ENCODE measurements at regions not wholly inside any gene's neighbourhood (a gene's known extent, or its start where the extent isn't known, plus 50 kb on each side); places are given as distances from the start of the nearest gene placed in this dataset.

DNA sequence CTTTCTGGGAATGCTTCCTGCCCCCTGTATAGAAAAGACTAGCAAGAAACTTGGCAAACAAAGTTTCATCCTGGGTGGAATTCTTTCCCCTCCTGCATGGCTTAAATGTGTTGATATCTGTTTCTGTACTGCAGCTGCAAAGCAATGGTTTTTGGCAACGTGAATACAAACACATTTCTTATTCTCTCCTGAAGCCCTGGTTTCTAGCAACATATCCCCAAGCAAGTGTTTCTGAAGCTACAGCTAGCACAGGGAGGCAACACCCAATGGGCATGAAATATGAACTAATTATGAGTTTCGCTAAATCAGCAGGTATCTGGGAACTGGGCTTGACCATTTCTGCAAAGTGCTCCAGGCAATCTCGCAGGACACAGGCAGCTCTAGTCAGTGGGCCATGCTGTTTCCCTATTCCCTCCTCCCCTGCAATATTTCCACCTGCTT, 392.3 kb upstream of the TMPO start:
- no peaks in the 10 kb centered on the region for H3K27me3 ChIP-seq (ENCODE audit: low read length)

GRCh38 chr12:98126637-98127335, 388.6 kb upstream of the TMPO start:
- no peak overlapping the region for H2AFZ ChIP-seq (ENCODE audit: low read depth, low read length, severe bottlenecking)
- H3K36me3 ChIP-seq (ENCODE audit: low read length) = no peaks in the 10 kb centered on the region

More for the DNA sequence above, 392.3 kb upstream of the TMPO start:
- H3K9ac ChIP-seq (ENCODE audit: low read length) = no peak overlapping the region
- no peak overlapping the region for H2AFZ ChIP-seq (ENCODE audit: low read depth, low read length, severe bottlenecking)
- H3F3A ChIP-seq (ENCODE audit: insufficient read depth) = no peaks in the 10 kb centered on the region
- H3K4me2 ChIP-seq (ENCODE audit: low read depth, low read length, poor library complexity, severe bottlenecking) = no peak overlapping the region
- no peak overlapping the region for H3K4me3 ChIP-seq (ENCODE audit: insufficient read depth, low read length, poor library complexity, severe bottlenecking)
- no peaks in the 10 kb centered on the region for H3K9me3 ChIP-seq (ENCODE audit: insufficient read depth, low read length)
- no peak overlapping the region for H3K27ac ChIP-seq (ENCODE audit: low read depth, low read length)
- no peaks in the 10 kb centered on the region for H4K20me1 ChIP-seq (ENCODE audit: low read depth, low read length)
- H3K9me2 ChIP-seq (replicated peaks; ENCODE audit: insufficient read depth, low read length) = no peaks in the 10 kb centered on the region
- H3K36me3 ChIP-seq (ENCODE audit: low read length) = no peaks in the 10 kb centered on the region
- no peak for TF ChIP-seq EZH2phosphoT487 (conservative IDR thresholded peaks at IDR 0.05; ENCODE audit: low read length)
- no peaks in the 10 kb centered on the region for H3K79me2 ChIP-seq (ENCODE audit: insufficient read depth, low read length)

GRCh38 chr12:98127336-98127679, 388.1 kb upstream of the TMPO start:
- Histone ChIP-seq H2AFZ (ENCODE audit: low read depth, low read length, severe bottlenecking) (no peak overlapping the region), H3K4me3 (ENCODE audit: insufficient read depth, low read length, poor library complexity, severe bottlenecking) (no peak overlapping the region), H3K4me2 (ENCODE audit: low read depth, low read length, poor library complexity, severe bottlenecking) (no peak overlapping the region), H3F3A (ENCODE audit: insufficient read depth) (no peaks in the 10 kb centered on the region), H3K9ac (ENCODE audit: low read length) (no peak overlapping the region), H3K9me2 (replicated peaks; ENCODE audit: insufficient read depth, low read length) (no peaks in the 10 kb centered on the region), H3K79me2 (ENCODE audit: insufficient read depth, low read length) (no peaks in the 10 kb centered on the region), H3K27me3 (ENCODE audit: low read length) (no peaks in the 10 kb centered on the region), H3K27ac (ENCODE audit: low read depth, low read length) (no peak overlapping the region), H3K36me3 (ENCODE audit: low read length) (no peaks in the 10 kb centered on the region), H4K20me1 (ENCODE audit: low read depth, low read length) (no peaks in the 10 kb centered on the region), H3K9me3 (ENCODE audit: insufficient read depth, low read length) (no peaks in the 10 kb centered on the region)
- TF ChIP-seq, protein P1, sequence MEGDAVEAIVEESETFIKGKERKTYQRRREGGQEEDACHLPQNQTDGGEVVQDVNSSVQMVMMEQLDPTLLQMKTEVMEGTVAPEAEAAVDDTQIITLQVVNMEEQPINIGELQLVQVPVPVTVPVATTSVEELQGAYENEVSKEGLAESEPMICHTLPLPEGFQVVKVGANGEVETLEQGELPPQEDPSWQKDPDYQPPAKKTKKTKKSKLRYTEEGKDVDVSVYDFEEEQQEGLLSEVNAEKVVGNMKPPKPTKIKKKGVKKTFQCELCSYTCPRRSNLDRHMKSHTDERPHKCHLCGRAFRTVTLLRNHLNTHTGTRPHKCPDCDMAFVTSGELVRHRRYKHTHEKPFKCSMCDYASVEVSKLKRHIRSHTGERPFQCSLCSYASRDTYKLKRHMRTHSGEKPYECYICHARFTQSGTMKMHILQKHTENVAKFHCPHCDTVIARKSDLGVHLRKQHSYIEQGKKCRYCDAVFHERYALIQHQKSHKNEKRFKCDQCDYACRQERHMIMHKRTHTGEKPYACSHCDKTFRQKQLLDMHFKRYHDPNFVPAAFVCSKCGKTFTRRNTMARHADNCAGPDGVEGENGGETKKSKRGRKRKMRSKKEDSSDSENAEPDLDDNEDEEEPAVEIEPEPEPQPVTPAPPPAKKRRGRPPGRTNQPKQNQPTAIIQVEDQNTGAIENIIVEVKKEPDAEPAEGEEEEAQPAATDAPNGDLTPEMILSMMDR (IDR thresholded peaks at IDR 0.05; ENCODE audit: insufficient read depth, low read length, poor library complexity, severe bottlenecking) = no peak
- TF ChIP-seq EZH2phosphoT487 (conservative IDR thresholded peaks at IDR 0.05; ENCODE audit: low read length) = no peak

More at GRCh38 chr12:98126637-98127335, 388.6 kb upstream of the TMPO start:
- H3K27me3 ChIP-seq (ENCODE audit: low read length) = no peaks in the 10 kb centered on the region
- TF ChIP-seq, protein P1 (IDR thresholded peaks at IDR 0.05; ENCODE audit: insufficient read depth, low read length, poor library complexity, severe bottlenecking) = no peak
- no peak for TF ChIP-seq EZH2phosphoT487 (conservative IDR thresholded peaks at IDR 0.05; ENCODE audit: low read length)
- no peak overlapping the region for H3K9ac ChIP-seq (ENCODE audit: low read length)
- H3F3A ChIP-seq (ENCODE audit: insufficient read depth) = no peaks in the 10 kb centered on the region
- H3K79me2 ChIP-seq (ENCODE audit: insufficient read depth, low read length) = no peaks in the 10 kb centered on the region
- no peaks in the 10 kb centered on the region for H3K9me2 ChIP-seq (replicated peaks; ENCODE audit: insufficient read depth, low read length)
- no peak overlapping the region for H3K27ac ChIP-seq (ENCODE audit: low read depth, low read length)
- H3K4me2 ChIP-seq (ENCODE audit: low read depth, low read length, poor library complexity, severe bottlenecking) = no peak overlapping the region
- no peaks in the 10 kb centered on the region for H3K9me3 ChIP-seq (ENCODE audit: insufficient read depth, low read length)
- no peak overlapping the region for H3K4me3 ChIP-seq (ENCODE audit: insufficient read depth, low read length, poor library complexity, severe bottlenecking)
- H4K20me1 ChIP-seq (ENCODE audit: low read depth, low read length) = no peaks in the 10 kb centered on the region

DNA sequence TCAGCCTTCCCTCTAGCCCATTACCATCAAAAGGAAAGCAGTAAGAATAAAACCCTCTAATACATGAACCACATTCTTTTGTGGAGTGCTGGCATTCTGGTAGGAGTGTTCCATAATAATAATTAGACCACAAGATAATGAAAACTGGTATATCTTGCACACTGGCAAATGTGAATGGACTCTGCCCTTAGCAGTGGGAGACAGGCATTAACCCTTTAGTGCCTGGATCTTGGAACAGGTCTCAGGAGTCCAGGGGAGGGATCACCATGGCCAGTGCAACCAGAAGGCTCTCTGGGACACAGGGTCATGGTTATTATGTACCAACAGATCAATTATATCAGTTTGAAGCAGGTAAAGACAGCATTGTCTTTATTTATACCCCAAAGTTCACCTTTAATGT, 387.5 kb upstream of the TMPO start:
- H3K9me3 ChIP-seq (ENCODE audit: insufficient read depth, low read length) = no peaks in the 10 kb centered on the region
- H3K27ac ChIP-seq (ENCODE audit: low read depth, low read length) = no peak overlapping the region
- no peaks in the 10 kb centered on the region for H3K36me3 ChIP-seq (ENCODE audit: low read length)
- no peaks in the 10 kb centered on the region for H3K9me2 ChIP-seq (replicated peaks; ENCODE audit: insufficient read depth, low read length)
- H3K79me2 ChIP-seq (ENCODE audit: insufficient read depth, low read length) = no peaks in the 10 kb centered on the region
- no peak for TF ChIP-seq EZH2phosphoT487 (conservative IDR thresholded peaks at IDR 0.05; ENCODE audit: low read length)
- TF ChIP-seq, protein P1 (IDR thresholded peaks at IDR 0.05; ENCODE audit: insufficient read depth, low read length, poor library complexity, severe bottlenecking) = no peak
- no peaks in the 10 kb centered on the region for H3F3A ChIP-seq (ENCODE audit: insufficient read depth)
- no peak overlapping the region for H3K4me3 ChIP-seq (ENCODE audit: insufficient read depth, low read length, poor library complexity, severe bottlenecking)
- H3K4me2 ChIP-seq (ENCODE audit: low read depth, low read length, poor library complexity, severe bottlenecking) = no peak overlapping the region
- no peaks in the 10 kb centered on the region for H3K27me3 ChIP-seq (ENCODE audit: low read length)
- no peaks in the 10 kb centered on the region for H4K20me1 ChIP-seq (ENCODE audit: low read depth, low read length)
- H2AFZ ChIP-seq (ENCODE audit: low read depth, low read length, severe bottlenecking) = no peak overlapping the region
- H3K9ac ChIP-seq (ENCODE audit: low read length) = no peak overlapping the region
